SU-DHL-6 (cell line): ENCODE measurements at regions not wholly inside any gene's neighbourhood (a gene's known extent, or its start where the extent isn't known, plus 50 kb on each side); places are given as distances from the start of the nearest gene placed in this dataset.

Experiments used
- H2AFZ ChIP-seq: fragments of 200-600 bp; sonication (generic); 2 replicates; pipeline ENCODE4 v1.6.1; 2014; ENCODE audit warnings: low read depth, mild to moderate bottlenecking, moderate library complexity, mixed read lengths, antibody characterized with exemption, low read length; ENCODE audit not compliant: severe bottlenecking
- H3F3A ChIP-seq: fragments of 200-600 bp; shearing (Covaris generic); 2 replicates; pipeline ENCODE4 v1.6.0; 2016; ENCODE audit warnings: antibody characterized with exemption, mild to moderate bottlenecking; ENCODE audit not compliant: insufficient read depth
- H3K27ac ChIP-seq: fragments of 200-600 bp; sonication (generic); 2 replicates; pipeline ENCODE4 v1.5.1; 2016; ENCODE audit warnings: low read depth, mild to moderate bottlenecking, low read length, moderate library complexity, mixed read lengths
- H3K27me3 ChIP-seq: fragments of 200-600 bp; sonication (generic), shearing (Covaris generic); 2 replicates; pipeline ENCODE4 v1.6.0; 2014; ENCODE audit warnings: mild to moderate bottlenecking, low read length
- H3K36me3 ChIP-seq: fragments of 200-600 bp; sonication (generic); 2 replicates; pipeline ENCODE4 v1.6.1; 2014; ENCODE audit warnings: mild to moderate bottlenecking, low read length, mixed read lengths
- H3K4me2 ChIP-seq: fragments of 300-600, 200-600 bp; shearing (Covaris generic), sonication (generic); 2 replicates; pipeline ENCODE4 v1.6.0; 2014; ENCODE audit warnings: low read length, low read depth, mild to moderate bottlenecking; ENCODE audit not compliant: poor library complexity, severe bottlenecking
- H3K4me3 ChIP-seq: fragments of 200-600 bp; sonication (generic); 2 replicates; pipeline ENCODE4 v1.5.1; 2014; ENCODE audit warnings: antibody characterized with exemption, low read length, mild to moderate bottlenecking, mixed read lengths; ENCODE audit not compliant: insufficient read depth, poor library complexity, severe bottlenecking
- H3K79me2 ChIP-seq: fragments of 200-600 bp; sonication (generic); 2 replicates; pipeline ENCODE4 v1.6.1; 2014; ENCODE audit warnings: mild to moderate bottlenecking, low read length, moderate library complexity; ENCODE audit not compliant: insufficient read depth
- H3K9ac ChIP-seq: fragments of 200-600 bp; sonication (generic); 2 replicates; pipeline ENCODE4 v1.7.0; 2014; ENCODE audit warnings: mild to moderate bottlenecking, low read length
- H3K9me2 ChIP-seq: fragments of 200-600 bp; sonication (generic); replicated peaks from 2 replicates; pipeline ENCODE4 v1.6.1; 2014; ENCODE audit warnings: low read length; ENCODE audit not compliant: insufficient read depth
- H3K9me3 ChIP-seq: fragments of 200-600 bp; sonication (generic); 2 replicates; pipeline ENCODE4 v1.6.1; 2014; ENCODE audit warnings: low read length, mixed read lengths; ENCODE audit not compliant: insufficient read depth
- H4K20me1 ChIP-seq: fragments of 200-600 bp; sonication (generic); 2 replicates; pipeline ENCODE4 v1.6.1; 2014; ENCODE audit warnings: low read depth, mild to moderate bottlenecking, antibody characterized with exemption, low read length, moderate library complexity, mixed read lengths
- EZH2phosphoT487 ChIP-seq: fragments of 200-600 bp; sonication (generic), shearing (Covaris generic); conservative IDR thresholded peaks from 2 replicates; pipeline ENCODE4 v1.6.1; 2018; ENCODE audit warnings: mild to moderate bottlenecking, antibody characterized with exemption, low read length, moderate library complexity, mixed read lengths
- TF ChIP-seq, protein P1 (sequence below): fragments of 200-600 bp; sonication (generic); IDR thresholded peaks from one replicate; pipeline ENCODE4 v1.5.1; 2017; ENCODE audit warnings: antibody characterized with exemption, mild to moderate bottlenecking, low read length, moderate library complexity; ENCODE audit not compliant: insufficient read depth, poor library complexity, severe bottlenecking

DNA sequence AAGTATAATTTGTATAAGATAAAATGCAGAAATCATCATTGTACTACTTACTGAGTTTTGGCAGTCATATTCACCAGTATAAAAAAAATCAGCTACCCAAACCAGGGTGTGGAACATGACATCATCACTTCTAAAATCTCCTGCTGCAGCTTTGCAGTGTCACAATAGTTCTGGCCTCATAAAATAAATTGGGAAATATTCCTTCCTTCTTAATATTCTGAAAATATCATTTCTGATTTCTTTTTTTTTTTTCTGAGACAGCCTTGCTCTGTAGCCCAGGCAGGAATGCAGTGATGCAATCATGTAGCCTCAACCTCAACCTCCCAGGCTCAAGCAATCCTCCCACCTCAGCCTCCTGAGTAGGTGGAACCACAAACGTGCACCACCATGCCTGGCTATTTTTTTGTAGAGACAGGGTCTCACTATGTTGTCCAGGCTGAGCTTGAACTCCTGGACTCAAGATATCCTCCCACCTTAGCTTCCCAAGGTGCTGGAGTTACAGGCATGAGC lies 101.4 kb downstream of the TMEM18 start:
- H3K27me3 ChIP-seq, result no peaks in the 10 kb centered on the region
- TF ChIP-seq, protein P1, sequence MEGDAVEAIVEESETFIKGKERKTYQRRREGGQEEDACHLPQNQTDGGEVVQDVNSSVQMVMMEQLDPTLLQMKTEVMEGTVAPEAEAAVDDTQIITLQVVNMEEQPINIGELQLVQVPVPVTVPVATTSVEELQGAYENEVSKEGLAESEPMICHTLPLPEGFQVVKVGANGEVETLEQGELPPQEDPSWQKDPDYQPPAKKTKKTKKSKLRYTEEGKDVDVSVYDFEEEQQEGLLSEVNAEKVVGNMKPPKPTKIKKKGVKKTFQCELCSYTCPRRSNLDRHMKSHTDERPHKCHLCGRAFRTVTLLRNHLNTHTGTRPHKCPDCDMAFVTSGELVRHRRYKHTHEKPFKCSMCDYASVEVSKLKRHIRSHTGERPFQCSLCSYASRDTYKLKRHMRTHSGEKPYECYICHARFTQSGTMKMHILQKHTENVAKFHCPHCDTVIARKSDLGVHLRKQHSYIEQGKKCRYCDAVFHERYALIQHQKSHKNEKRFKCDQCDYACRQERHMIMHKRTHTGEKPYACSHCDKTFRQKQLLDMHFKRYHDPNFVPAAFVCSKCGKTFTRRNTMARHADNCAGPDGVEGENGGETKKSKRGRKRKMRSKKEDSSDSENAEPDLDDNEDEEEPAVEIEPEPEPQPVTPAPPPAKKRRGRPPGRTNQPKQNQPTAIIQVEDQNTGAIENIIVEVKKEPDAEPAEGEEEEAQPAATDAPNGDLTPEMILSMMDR, result no peak
- no peak for TF ChIP-seq EZH2phosphoT487

DNA sequence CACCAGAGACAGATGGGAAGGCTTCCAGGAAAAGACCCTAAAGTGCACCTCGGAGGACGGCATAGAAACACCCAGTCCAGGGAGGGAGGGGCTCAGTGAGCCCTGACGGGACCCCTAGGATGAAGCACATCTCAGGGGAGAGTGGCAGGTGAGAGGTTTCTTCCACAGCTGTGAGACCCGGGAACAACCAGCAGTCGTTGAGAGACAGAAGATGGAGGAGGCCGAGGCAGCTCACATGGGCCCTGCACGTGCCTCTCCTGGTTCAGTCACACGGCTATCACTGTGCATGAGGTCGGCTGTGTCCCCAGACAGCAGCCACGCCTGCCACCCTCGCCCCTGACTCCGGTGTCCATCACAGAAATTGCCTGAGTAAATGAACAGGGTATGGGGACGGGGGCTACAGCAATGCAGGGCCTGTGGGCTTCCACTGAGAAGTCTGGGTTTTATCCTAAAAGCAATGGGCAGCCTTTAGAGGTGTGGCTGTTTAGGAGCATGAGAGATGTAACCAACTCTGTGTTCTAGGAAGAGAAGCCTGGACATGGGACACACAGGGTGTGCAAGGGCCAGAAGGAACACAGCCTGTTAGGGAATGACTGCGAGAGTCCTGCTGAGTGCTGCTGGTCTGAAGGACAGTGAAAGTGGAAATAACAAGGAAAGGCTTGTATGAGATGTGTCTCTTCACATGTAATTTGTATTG lies 102.0 kb downstream of the TMEM18 start:
- no peak overlapping the region for H2AFZ ChIP-seq
- no peaks in the 10 kb centered on the region for H3K36me3 ChIP-seq
- H3K4me2 ChIP-seq, result no peak overlapping the region
- H3K27ac ChIP-seq, result no peak overlapping the region
- no peaks in the 10 kb centered on the region for H4K20me1 ChIP-seq
- TF ChIP-seq, protein P1, result no peak
- TF ChIP-seq EZH2phosphoT487, result no peak
- H3K9ac ChIP-seq, result no peak overlapping the region
- H3K9me2 ChIP-seq, result no peaks in the 10 kb centered on the region
- H3K27me3 ChIP-seq, result no peaks in the 10 kb centered on the region
- H3K4me3 ChIP-seq, result no peak overlapping the region
- H3F3A ChIP-seq, result no peaks in the 10 kb centered on the region
- peaks cover 5% of the 10 kb centered on the region; the same call in 1 of the 2 replicates for H3K9me3 ChIP-seq
- no peaks in the 10 kb centered on the region for H3K79me2 ChIP-seq

More for the DNA sequence above, 101.4 kb downstream of the TMEM18 start:
- H3K27ac ChIP-seq, result no peak overlapping the region
- no peak overlapping the region for H3K9ac ChIP-seq
- H3K9me2 ChIP-seq, result no peaks in the 10 kb centered on the region
- H3K9me3 ChIP-seq, result peaks cover 5% of the 10 kb centered on the region; the same call in 1 of the 2 replicates
- no peaks in the 10 kb centered on the region for H3K79me2 ChIP-seq
- H3K4me3 ChIP-seq, result no peak overlapping the region
- no peaks in the 10 kb centered on the region for H4K20me1 ChIP-seq
- no peaks in the 10 kb centered on the region for H3F3A ChIP-seq
- no peaks in the 10 kb centered on the region for H3K36me3 ChIP-seq
- H2AFZ ChIP-seq, result no peak overlapping the region
- no peak overlapping the region for H3K4me2 ChIP-seq

DNA sequence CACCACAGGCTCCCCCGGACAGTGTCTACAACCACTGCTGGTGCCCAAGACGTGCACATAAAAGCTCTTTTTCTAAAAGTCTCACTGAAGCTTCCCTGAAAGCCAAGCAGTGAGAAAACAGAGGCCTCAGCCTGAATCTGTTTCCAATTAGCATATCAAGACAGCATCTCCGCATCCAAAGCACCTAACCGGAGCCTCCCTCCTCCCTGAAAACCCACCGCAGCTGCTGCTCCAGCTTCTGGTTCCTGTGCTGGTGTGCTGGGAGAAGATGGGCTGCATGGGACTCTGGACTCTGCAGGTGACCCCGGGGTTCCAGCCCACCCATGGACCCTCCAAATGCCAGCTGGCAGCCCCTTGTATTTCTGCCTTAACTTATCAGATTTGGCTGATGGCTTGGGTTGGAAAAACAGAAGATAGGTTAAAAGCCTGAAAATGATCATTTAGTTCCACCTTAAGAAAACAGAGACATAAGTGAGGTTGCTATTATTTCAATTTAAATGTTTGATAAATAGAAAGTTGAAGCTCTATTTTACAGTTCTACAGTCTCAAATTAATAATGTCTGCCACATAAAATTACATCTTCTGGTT lies 103.3 kb downstream of the TMEM18 start:
- Histone ChIP-seq H3F3A (no peaks in the 10 kb centered on the region), H3K79me2 (no peaks in the 10 kb centered on the region), H3K9ac (no peak overlapping the region), H3K27me3 (no peaks in the 10 kb centered on the region), H3K9me3 (peaks cover 5% of the 10 kb centered on the region; the same call in 1 of the 2 replicates), H2AFZ (no peak overlapping the region), H3K4me2 (no peak overlapping the region), H3K27ac (no peak overlapping the region), H3K9me2 (no peaks in the 10 kb centered on the region), H4K20me1 (no peaks in the 10 kb centered on the region), H3K4me3 (no peak overlapping the region), H3K36me3 (no peaks in the 10 kb centered on the region)
- TF ChIP-seq, protein P1, result no peak
- no peak for TF ChIP-seq EZH2phosphoT487
